ENCODE measurements at regions not wholly inside any gene's neighbourhood (a gene's known extent, or its start where the extent isn't known, plus 50 kb on each side); places are given as distances from the start of the nearest gene placed in this dataset.

DNA sequence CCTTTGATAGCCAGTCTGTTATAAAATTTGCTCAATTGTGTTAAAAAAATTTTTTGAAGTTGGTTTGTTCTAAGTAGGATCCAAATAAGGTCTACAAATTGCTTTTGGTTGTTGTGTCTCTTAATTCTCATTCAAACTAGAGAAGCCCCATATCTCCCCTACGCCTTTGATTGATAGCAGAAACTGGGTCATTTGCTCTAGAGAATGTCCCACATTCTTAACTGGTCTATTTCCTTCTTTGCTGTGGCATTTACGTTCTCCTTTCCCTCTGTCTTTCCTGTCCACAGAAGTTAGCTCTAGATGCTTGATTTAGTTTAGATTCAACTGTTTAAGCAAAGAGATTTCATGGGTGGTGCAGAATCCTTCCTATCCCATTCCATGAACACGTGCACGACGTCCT, 174.6 kb upstream of the SVIL start:
- TF ChIP-seq, protein P1, sequence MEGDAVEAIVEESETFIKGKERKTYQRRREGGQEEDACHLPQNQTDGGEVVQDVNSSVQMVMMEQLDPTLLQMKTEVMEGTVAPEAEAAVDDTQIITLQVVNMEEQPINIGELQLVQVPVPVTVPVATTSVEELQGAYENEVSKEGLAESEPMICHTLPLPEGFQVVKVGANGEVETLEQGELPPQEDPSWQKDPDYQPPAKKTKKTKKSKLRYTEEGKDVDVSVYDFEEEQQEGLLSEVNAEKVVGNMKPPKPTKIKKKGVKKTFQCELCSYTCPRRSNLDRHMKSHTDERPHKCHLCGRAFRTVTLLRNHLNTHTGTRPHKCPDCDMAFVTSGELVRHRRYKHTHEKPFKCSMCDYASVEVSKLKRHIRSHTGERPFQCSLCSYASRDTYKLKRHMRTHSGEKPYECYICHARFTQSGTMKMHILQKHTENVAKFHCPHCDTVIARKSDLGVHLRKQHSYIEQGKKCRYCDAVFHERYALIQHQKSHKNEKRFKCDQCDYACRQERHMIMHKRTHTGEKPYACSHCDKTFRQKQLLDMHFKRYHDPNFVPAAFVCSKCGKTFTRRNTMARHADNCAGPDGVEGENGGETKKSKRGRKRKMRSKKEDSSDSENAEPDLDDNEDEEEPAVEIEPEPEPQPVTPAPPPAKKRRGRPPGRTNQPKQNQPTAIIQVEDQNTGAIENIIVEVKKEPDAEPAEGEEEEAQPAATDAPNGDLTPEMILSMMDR (conservative IDR thresholded peaks at IDR 0.05 in 1 of 2, IDR thresholded peaks at IDR 0.05 in 1 of 2; ENCODE audit: low read depth in 1 of 2, low read length in 2 of 2): no peak
- TF ChIP-seq EZH2 (IDR thresholded peaks at IDR 0.05; ENCODE audit: low read length, missing control alignments): no peak

Data from fibroblast of lung (primary cell).